ENCODE measurements at regions not wholly inside any gene's neighbourhood (a gene's known extent, or its start where the extent isn't known, plus 50 kb on each side); places are given as distances from the start of the nearest gene placed in this dataset.
A peak's percentile ranks its signal among the peaks of the same experiment; 100 is the strongest.

- Histone ChIP-seq H3K9me3 (ENCODE audit: insufficient read depth, low read depth, low read length) (no peaks in the 10 kb centered on the region), H3K4ac (ENCODE audit: low read depth, low read length) (no peak overlapping the region), H2BK5ac (ENCODE audit: low read depth, low read length, poor library complexity) (no peak overlapping the region), H3K23ac (ENCODE audit: low read length) (no peak overlapping the region), H3K18ac (ENCODE audit: low read length) (no peak overlapping the region), H3K79me1 (ENCODE audit: low read length) (peaks cover 14% of the 10 kb centered on the region), H2BK120ac (ENCODE audit: insufficient read depth, low read length, poor library complexity) (no peak overlapping the region), H4K8ac (ENCODE audit: low read depth, low read length) (no peak overlapping the region), H3K14ac (ENCODE audit: low read length) (no peak overlapping the region), H2BK12ac (ENCODE audit: low read length) (no peak overlapping the region), H3K36me3 (ENCODE audit: control insufficient read depth in 1 of 2, insufficient read depth in 2 of 2, low read length in 2 of 2) (no peaks in the 10 kb centered on the region), H3K9ac (ENCODE audit: low read length) (no peak overlapping the region), H3K79me2 (ENCODE audit: control insufficient read depth, insufficient read depth, low read length, poor library complexity) (no peaks in the 10 kb centered on the region), H3K4me2 (ENCODE audit: low read length) (no peak overlapping the region), H4K91ac (ENCODE audit: low read depth, low read length) (no peak overlapping the region), H3K4me1 (ENCODE audit: control insufficient read depth in 1 of 2, insufficient read depth in 2 of 2, low read length in 2 of 2) (peaks cover 9 to 27% of the 10 kb centered on the region in 2 experiments), H4K12ac (ENCODE audit: low read depth, low read length) (no peak overlapping the region), H3K27ac (ENCODE audit: low read depth, low read length) (peak overlapping the region; percentile 59), H2AK5ac (ENCODE audit: low read length) (no peak overlapping the region), H3K4me3 (ENCODE audit: low read depth, low read length) (no peak overlapping the region), H2AFZ (ENCODE audit: insufficient read depth, low read length, poor library complexity) (no peak overlapping the region), H3K27me3 (ENCODE audit: insufficient read depth, low read length) (no peaks in the 10 kb centered on the region)
- DNase-seq = peak; percentile 84 to 89
- no CpG with 5 or more reads among the region's 1 CpG for WGBS (ENCODE audit: extremely low coverage, insufficient coverage, insufficient read length)
Observed at GRCh38 chr3:155019575-155019974, 60.5 kb upstream of the MME start.

- Histone ChIP-seq H3K27ac (ENCODE audit: low read depth, low read length) (peak overlapping the region; percentile 6), H3K79me1 (ENCODE audit: low read length) (peaks cover 14% of the 10 kb centered on the region), H3K4me3 (ENCODE audit: low read depth, low read length) (no peak overlapping the region), H3K36me3 (ENCODE audit: control insufficient read depth in 1 of 2, insufficient read depth in 2 of 2, low read length in 2 of 2) (no peaks in the 10 kb centered on the region), H3K18ac (ENCODE audit: low read length) (no peak overlapping the region), H3K9me3 (ENCODE audit: insufficient read depth, low read depth, low read length) (no peaks in the 10 kb centered on the region), H3K14ac (ENCODE audit: low read length) (no peak overlapping the region), H2BK120ac (ENCODE audit: insufficient read depth, low read length, poor library complexity) (no peak overlapping the region), H3K79me2 (ENCODE audit: control insufficient read depth, insufficient read depth, low read length, poor library complexity) (no peaks in the 10 kb centered on the region), H2AK5ac (ENCODE audit: low read length) (no peak overlapping the region), H2AFZ (ENCODE audit: insufficient read depth, low read length, poor library complexity) (no peak overlapping the region), H3K4ac (ENCODE audit: low read depth, low read length) (no peak overlapping the region), H4K91ac (ENCODE audit: low read depth, low read length) (no peak overlapping the region), H3K23ac (ENCODE audit: low read length) (no peak overlapping the region), H3K4me2 (ENCODE audit: low read length) (no peak overlapping the region), H4K12ac (ENCODE audit: low read depth, low read length) (no peak overlapping the region), H3K4me1 (ENCODE audit: control insufficient read depth in 1 of 2, insufficient read depth in 2 of 2, low read length in 2 of 2) (peaks cover 8 to 27% of the 10 kb centered on the region in 2 experiments), H3K27me3 (ENCODE audit: insufficient read depth, low read length) (no peaks in the 10 kb centered on the region), H2BK5ac (ENCODE audit: low read depth, low read length, poor library complexity) (no peak overlapping the region), H2BK12ac (ENCODE audit: low read length) (no peak overlapping the region), H4K8ac (ENCODE audit: low read depth, low read length) (no peak overlapping the region), H3K9ac (ENCODE audit: low read length) (no peak overlapping the region)
- DNase-seq = peak; percentile 67 to 89
- WGBS (ENCODE audit: extremely low coverage, insufficient coverage, insufficient read length) = no CpG with 5 or more reads among the region's 5 CpGs
Observed at GRCh38 chr3:155018621-155019330, 61.3 kb upstream of the MME start.

GRCh38 chr3:155015776-155016436 lies 64.2 kb upstream of the MME start:
- H3K4me1 ChIP-seq (ENCODE audit: control insufficient read depth in 1 of 2, insufficient read depth in 2 of 2, low read length in 2 of 2) = peaks cover 5 to 10% of the 10 kb centered on the region in 2 experiments
- H4K91ac ChIP-seq (ENCODE audit: low read depth, low read length) = no peak overlapping the region
- H3K4me2 ChIP-seq (ENCODE audit: low read length) = no peak overlapping the region
- no peak overlapping the region for H4K12ac ChIP-seq (ENCODE audit: low read depth, low read length)
- no peak overlapping the region for H3K23ac ChIP-seq (ENCODE audit: low read length)
- peaks cover 3% of the 10 kb centered on the region for H3K79me1 ChIP-seq (ENCODE audit: low read length)
- H2BK5ac ChIP-seq (ENCODE audit: low read depth, low read length, poor library complexity) = no peak overlapping the region
- no peaks in the 10 kb centered on the region for H3K36me3 ChIP-seq (ENCODE audit: control insufficient read depth in 1 of 2, insufficient read depth in 2 of 2, low read length in 2 of 2)
- no peaks in the 10 kb centered on the region for H3K9me3 ChIP-seq (ENCODE audit: insufficient read depth, low read depth, low read length)
- no CpG with 5 or more reads among the region's 2 CpGs for WGBS (ENCODE audit: extremely low coverage, insufficient coverage, insufficient read length)
- no peak overlapping the region for H2AFZ ChIP-seq (ENCODE audit: insufficient read depth, low read length, poor library complexity)
- H4K8ac ChIP-seq (ENCODE audit: low read depth, low read length) = no peak overlapping the region
- DNase-seq = no peak
- H2BK120ac ChIP-seq (ENCODE audit: insufficient read depth, low read length, poor library complexity) = no peak overlapping the region
- no peak overlapping the region for H3K14ac ChIP-seq (ENCODE audit: low read length)
- no peaks in the 10 kb centered on the region for H3K79me2 ChIP-seq (ENCODE audit: control insufficient read depth, insufficient read depth, low read length, poor library complexity)
- no peak overlapping the region for H3K18ac ChIP-seq (ENCODE audit: low read length)
- H2BK12ac ChIP-seq (ENCODE audit: low read length) = no peak overlapping the region
- no peak overlapping the region for H3K27ac ChIP-seq (ENCODE audit: low read depth, low read length)
- no peak overlapping the region for H2AK5ac ChIP-seq (ENCODE audit: low read length)
- no peak overlapping the region for H3K4me3 ChIP-seq (ENCODE audit: low read depth, low read length)
- H3K27me3 ChIP-seq (ENCODE audit: insufficient read depth, low read length) = no peaks in the 10 kb centered on the region
- H3K9ac ChIP-seq (ENCODE audit: low read length) = no peak overlapping the region
- H3K4ac ChIP-seq (ENCODE audit: low read depth, low read length) = no peak overlapping the region

GRCh38 chr3:155014953-155015352 lies 65.2 kb upstream of the MME start:
- DNase-seq = no peak
- Histone ChIP-seq H3K4ac (ENCODE audit: low read depth, low read length) (no peak overlapping the region), H3K23ac (ENCODE audit: low read length) (no peak overlapping the region), H4K8ac (ENCODE audit: low read depth, low read length) (no peak overlapping the region), H3K79me2 (ENCODE audit: control insufficient read depth, insufficient read depth, low read length, poor library complexity) (no peaks in the 10 kb centered on the region), H3K4me1 (ENCODE audit: control insufficient read depth in 1 of 2, insufficient read depth in 2 of 2, low read length in 2 of 2) (peaks cover 7 to 11% of the 10 kb centered on the region in 2 experiments), H2BK5ac (ENCODE audit: low read depth, low read length, poor library complexity) (no peak overlapping the region), H3K14ac (ENCODE audit: low read length) (no peak overlapping the region), H2BK120ac (ENCODE audit: insufficient read depth, low read length, poor library complexity) (no peak overlapping the region), H3K79me1 (ENCODE audit: low read length) (no peaks in the 10 kb centered on the region), H2AK5ac (ENCODE audit: low read length) (no peak overlapping the region), H3K4me3 (ENCODE audit: low read depth, low read length) (no peak overlapping the region), H3K9ac (ENCODE audit: low read length) (no peak overlapping the region), H4K12ac (ENCODE audit: low read depth, low read length) (no peak overlapping the region), H3K4me2 (ENCODE audit: low read length) (no peak overlapping the region), H4K91ac (ENCODE audit: low read depth, low read length) (no peak overlapping the region), H3K18ac (ENCODE audit: low read length) (no peak overlapping the region), H2BK12ac (ENCODE audit: low read length) (no peak overlapping the region), H3K27me3 (ENCODE audit: insufficient read depth, low read length) (no peaks in the 10 kb centered on the region), H3K9me3 (ENCODE audit: insufficient read depth, low read depth, low read length) (no peaks in the 10 kb centered on the region), H3K36me3 (ENCODE audit: control insufficient read depth in 1 of 2, insufficient read depth in 2 of 2, low read length in 2 of 2) (no peaks in the 10 kb centered on the region), H3K27ac (ENCODE audit: low read depth, low read length) (no peak overlapping the region), H2AFZ (ENCODE audit: insufficient read depth, low read length, poor library complexity) (no peak overlapping the region)
- WGBS (ENCODE audit: extremely low coverage, insufficient coverage, insufficient read length) = no CpG with 5 or more reads among the region's 2 CpGs
